LNCaP clone FGC (cell line): ENCODE measurements at regions not wholly inside any gene's neighbourhood (a gene's known extent, or its start where the extent isn't known, plus 50 kb on each side); places are given as distances from the start of the nearest gene placed in this dataset.

ENCODE experiments used
- DNase-seq: peaks from one replicate; pipeline ENCODE4 v3.0.0-alpha.2; 2011; ENCODE audit warnings: low read depth
- H3K4me3 ChIP-seq: 2 replicates; pipeline ENCODE4 v1.5.1; 2011; ENCODE audit warnings: mild to moderate bottlenecking, low read depth, low read length, control low read depth
- TF ChIP-seq, protein P1 (sequence below): IDR thresholded peaks from 2 replicates; pipeline ENCODE4 v1.5.1; 2012; ENCODE audit warnings: mild to moderate bottlenecking; ENCODE audit not compliant: control insufficient read depth, insufficient read depth; ENCODE audit errors: extremely low read depth

DNA sequence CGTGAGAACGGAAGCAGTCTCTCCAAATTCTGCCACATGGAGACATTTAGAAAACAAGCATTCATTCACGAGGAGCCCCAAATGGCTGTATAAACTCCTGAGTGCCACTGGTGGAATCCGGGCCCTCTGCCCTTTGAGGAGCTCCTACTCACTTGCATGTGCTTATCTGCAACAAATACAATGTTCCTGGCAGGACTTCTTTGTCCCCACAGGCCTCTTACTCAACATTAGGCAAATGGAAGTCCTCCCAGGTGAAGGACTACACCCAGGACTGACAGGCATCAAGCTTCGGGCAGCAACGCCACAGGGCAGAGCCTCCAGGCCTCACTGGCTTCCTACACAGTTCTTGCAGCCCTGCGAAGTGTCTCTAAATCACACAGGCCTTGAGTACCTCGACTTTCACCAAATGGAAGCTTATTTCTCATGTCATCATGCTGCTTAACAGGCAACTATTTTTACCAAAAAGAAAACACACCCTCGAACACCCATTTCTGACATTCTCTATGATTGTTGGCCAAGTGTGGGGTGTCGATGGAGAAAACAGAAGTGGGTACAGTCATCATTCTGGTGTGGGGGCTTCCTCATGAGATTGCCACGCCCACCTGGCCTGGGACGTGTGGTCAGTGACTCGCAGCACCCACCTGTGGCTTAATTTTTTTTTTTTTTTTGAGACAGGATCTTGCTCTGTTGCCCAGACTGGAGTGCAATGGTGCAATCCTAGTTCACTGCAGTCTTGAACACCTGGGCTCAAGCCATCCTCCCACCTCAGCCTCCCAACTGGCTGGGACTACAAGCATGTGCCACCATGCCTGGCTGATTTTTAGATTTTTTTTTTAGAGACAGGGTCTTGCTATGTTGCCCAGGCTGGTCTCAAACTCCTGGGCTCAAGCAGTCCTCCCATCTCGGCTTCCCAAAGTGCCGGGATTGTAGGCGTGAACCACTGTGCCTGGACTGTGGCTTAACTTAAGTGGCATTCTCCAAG is 186.8 kb upstream of the GLI2 start:
- DNase-seq = no peak
- TF ChIP-seq, protein P1, sequence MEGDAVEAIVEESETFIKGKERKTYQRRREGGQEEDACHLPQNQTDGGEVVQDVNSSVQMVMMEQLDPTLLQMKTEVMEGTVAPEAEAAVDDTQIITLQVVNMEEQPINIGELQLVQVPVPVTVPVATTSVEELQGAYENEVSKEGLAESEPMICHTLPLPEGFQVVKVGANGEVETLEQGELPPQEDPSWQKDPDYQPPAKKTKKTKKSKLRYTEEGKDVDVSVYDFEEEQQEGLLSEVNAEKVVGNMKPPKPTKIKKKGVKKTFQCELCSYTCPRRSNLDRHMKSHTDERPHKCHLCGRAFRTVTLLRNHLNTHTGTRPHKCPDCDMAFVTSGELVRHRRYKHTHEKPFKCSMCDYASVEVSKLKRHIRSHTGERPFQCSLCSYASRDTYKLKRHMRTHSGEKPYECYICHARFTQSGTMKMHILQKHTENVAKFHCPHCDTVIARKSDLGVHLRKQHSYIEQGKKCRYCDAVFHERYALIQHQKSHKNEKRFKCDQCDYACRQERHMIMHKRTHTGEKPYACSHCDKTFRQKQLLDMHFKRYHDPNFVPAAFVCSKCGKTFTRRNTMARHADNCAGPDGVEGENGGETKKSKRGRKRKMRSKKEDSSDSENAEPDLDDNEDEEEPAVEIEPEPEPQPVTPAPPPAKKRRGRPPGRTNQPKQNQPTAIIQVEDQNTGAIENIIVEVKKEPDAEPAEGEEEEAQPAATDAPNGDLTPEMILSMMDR = no peak
- no peak overlapping the region for H3K4me3 ChIP-seq

DNA sequence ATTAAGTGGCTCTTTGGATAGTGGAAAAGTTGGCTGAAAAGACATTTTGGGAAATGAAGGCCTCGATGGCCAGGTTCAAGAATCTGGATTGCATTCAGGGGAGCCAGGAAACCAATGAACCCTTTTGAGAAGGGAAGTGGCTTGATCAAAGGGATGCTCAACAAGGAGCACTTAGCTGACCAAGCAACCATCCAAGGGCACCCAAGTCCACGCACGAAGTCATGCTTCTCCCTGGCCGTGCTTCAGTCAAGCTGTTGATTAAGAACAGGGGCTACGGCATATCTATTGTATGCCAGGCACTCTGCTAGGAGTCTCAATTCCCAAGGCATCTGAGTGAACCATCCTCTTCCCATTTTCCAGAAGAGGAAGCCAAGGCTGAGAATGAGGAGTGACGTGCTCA is 185.8 kb upstream of the GLI2 start:
- no peak overlapping the region for H3K4me3 ChIP-seq
- no peak for DNase-seq
- TF ChIP-seq, protein P1 = no peak

DNA sequence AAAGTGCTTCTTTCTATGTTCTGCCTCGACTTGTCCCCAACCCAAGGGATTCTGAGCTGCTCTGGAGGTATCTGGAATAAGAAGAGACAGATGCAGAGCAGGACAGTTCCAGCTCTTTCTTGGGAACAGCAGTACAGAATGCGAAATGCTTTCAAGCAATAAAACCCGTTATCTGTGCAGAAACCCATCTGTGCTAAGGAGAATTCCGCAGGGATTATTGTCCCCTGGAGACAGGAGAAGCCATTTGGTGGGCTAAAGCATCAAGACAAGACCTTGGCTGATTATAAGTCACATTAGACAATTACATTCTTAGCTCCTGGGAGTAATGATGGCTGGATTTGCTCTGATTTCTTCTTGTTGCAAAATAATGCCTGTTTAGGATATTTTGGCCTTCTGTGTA is 185.4 kb upstream of the GLI2 start:
- TF ChIP-seq, protein P1 = no peak
- no peak for DNase-seq
- H3K4me3 ChIP-seq = no peak overlapping the region

DNA sequence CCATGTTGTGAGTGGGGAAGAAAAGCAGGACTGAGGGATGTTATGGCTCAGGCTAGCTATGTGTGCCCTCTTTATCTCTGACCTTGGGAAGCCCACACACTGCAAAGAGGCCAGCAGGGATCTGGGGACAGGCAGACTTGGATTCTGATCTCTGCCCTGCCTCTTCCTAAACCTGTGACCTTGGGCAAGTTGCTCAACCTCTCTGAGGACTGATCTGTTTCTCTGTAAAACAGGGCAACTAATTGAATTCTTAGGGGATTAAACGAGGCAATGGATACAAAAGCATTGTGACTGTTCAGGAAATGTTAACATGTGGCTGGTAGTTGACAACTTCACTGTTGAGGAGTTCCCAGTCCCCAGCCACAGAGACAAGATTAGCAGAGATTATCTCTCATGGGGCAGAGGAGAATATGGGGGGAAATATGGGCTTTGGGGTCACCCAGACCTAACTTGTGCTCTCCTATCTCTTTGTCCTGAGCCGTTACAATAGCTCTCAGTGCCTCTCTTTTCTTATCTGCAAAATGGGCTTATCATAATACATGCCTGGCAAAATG is 184.7 kb upstream of the GLI2 start:
- TF ChIP-seq, protein P1 = no peak
- DNase-seq = no peak
- H3K4me3 ChIP-seq = no peak overlapping the region

DNA sequence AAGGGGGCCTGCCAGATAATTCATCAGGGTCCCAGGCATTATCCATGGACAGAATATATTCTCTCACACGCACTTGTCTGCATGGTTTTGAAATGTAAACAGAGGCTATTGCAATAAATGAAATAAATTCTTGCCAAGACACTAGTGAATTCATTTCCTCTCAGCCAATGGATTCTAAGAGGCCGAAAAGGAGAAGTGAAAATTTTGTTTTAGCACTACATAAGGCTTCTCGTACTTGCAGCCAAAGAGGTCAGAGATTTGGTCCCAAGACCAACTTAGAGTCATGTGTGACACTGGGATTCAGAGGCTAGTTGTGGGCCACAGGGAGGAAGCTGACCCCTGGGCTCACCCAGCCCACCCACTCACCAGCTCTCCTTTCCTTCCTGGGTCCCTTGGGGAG is 184.1 kb upstream of the GLI2 start:
- no peak overlapping the region for H3K4me3 ChIP-seq
- DNase-seq = no peak
- TF ChIP-seq, protein P1 = no peak

DNA sequence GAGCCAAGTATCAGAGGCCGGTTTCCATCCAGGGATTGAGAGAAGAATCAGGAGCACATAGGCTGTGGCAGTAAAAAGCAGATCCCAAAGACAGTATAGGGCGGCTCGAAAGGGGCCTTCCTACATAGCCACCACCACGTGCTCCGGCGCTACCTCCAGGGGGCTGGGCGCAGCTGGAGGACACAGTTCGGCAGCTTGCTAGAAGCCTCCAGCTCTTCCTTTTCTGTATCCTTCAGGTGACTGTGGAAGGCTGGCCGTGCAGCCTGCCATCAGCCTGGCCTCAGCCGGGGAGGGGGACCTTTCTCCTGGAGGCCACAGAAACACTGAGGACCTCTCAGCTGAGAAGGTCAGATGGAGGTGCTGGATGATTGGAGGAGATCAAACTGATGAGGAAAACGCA is 183.6 kb upstream of the GLI2 start:
- no peak for DNase-seq
- H3K4me3 ChIP-seq = no peak overlapping the region
- TF ChIP-seq, protein P1 = no peak
